AG09309 (cell line): ENCODE measurements at regions not wholly inside any gene's neighbourhood (a gene's known extent, or its start where the extent isn't known, plus 50 kb on each side); places are given as distances from the start of the nearest gene placed in this dataset.
"Not testable (repeated sequence)": the region's sequence is repeated elsewhere in the genome, so short reads cannot be mapped to it uniquely, and the experiment has no call there.

Experiments used
- DNase-seq: peaks from one replicate; pipeline ENCODE4 v3.0.0-alpha.2; 2010; ENCODE audit warnings: low read depth
- H3K4me3 ChIP-seq: 2 replicates; pipeline ENCODE4 v1.5.1; 2011; ENCODE audit warnings: mild to moderate bottlenecking, low read depth, low read length, moderate library complexity; ENCODE audit not compliant: control insufficient read depth
- CTCF ChIP-seq: IDR thresholded peaks from 2 replicates; pipeline ENCODE4 v1.5.1; 2011; ENCODE audit warnings: mild to moderate bottlenecking, low read depth, low read length, inconsistent platforms; ENCODE audit not compliant: insufficient read depth, control insufficient read depth; ENCODE audit errors: missing control alignments

GRCh38 chr10:78229489-78229888, 195.8 kb downstream of the RPS24 start:
- DNase-seq, result no peak
- H3K4me3 ChIP-seq, result no peak overlapping the region
- no peak for TF ChIP-seq CTCF

- H3K4me3 ChIP-seq, result no peak overlapping the region
- DNase-seq, result no peak
- no peak for TF ChIP-seq CTCF
Measured at GRCh38 chr10:78229950-78230675, 196.4 kb downstream of the RPS24 start.

- no peak for DNase-seq
- no peak overlapping the region for H3K4me3 ChIP-seq
- no peak for TF ChIP-seq CTCF
Measured at GRCh38 chr10:78231327-78231726, 197.7 kb downstream of the RPS24 start.

- peak; percentile 44 for TF ChIP-seq CTCF
- H3K4me3 ChIP-seq, result no peak overlapping the region
- DNase-seq, result no peak
Measured at GRCh38 chr10:78231939-78232338, 198.3 kb downstream of the RPS24 start.

- DNase-seq, result no peak
- no peak for TF ChIP-seq CTCF
Measured at GRCh38 chr10:78236416-78237015, 202.9 kb downstream of the RPS24 start.

GRCh38 chr10:78237951-78238350, 204.3 kb downstream of the RPS24 start:
- not testable (repeated sequence) for DNase-seq, H3K4me3 ChIP-seq

More at GRCh38 chr10:78236416-78237015, 202.9 kb downstream of the RPS24 start:
- H3K4me3 ChIP-seq, result no peak overlapping the region

GRCh38 chr10:78247266-78247665, 213.6 kb downstream of the RPS24 start:
- DNase-seq, result no peak
- H3K4me3 ChIP-seq, result no peak overlapping the region
- no peak for TF ChIP-seq CTCF
